A549 (cell line): ENCODE measurements at regions not wholly inside any gene's neighbourhood (a gene's known extent, or its start where the extent isn't known, plus 50 kb on each side); places are given as distances from the start of the nearest gene placed in this dataset.

Experiments
- ATAC-seq, 2 experiments: fragments of 200-7000 bp in 1 of 2; fragments of >200 bp in 1 of 2; cut with Nextera tagmentation in 1 of 2; cut with Tn5 transposase in 1 of 2; 3 replicates each; pipeline versions ENCODE4 v1.8.0 to v1.9.1; 2018 to 2020; ENCODE audit warnings: mild to moderate bottlenecking in 1 of 2, moderate library complexity in 1 of 2
- CTCF ChIA-PET: fragments of 300-600 bp; sonication (Branson Sonifier 250); formaldehyde crosslinking; extraction: SDS; loops from one replicate; lab custom pipeline; 2021; ENCODE audit warnings: antibody characterized with exemption, inconsistent platforms; lab: Yijun Ruan, JAX
- POLR2A ChIA-PET: fragments of 350-600 bp; formaldehyde crosslinking; extraction: SDS; loops from one replicate; lab custom pipeline; 2021; ENCODE audit warnings: antibody characterized with exemption, inconsistent platforms; lab: Yijun Ruan, JAX
- DNase-seq, 2 experiments: peaks; one replicate each; pipeline versions ENCODE4 v3.0.0 to v3.0.0-alpha.2; 2011 to 2016; ENCODE audit warnings: low read depth in 1 of 2, low spot score in 1 of 2
- FAIRE-seq: peaks from 2 replicates; lab custom pipeline; 2011; peaks lifted over from hg19 to GRCh38; lab: Jason Lieb, UNC
- H3K27ac ChIP-seq, 2 experiments: fragments of >200 bp; sonication (Bioruptor Twin); formaldehyde crosslinking; 3 replicates each; pipeline ENCODE4 v1.5.1; 2016 to 2017
- H3K4me1 ChIP-seq: fragments of >200 bp; sonication (Bioruptor Twin); formaldehyde crosslinking; 3 replicates; pipeline ENCODE4 v1.6.1; 2016
- H3K4me2 ChIP-seq: fragments of >200 bp; sonication (Bioruptor Twin); formaldehyde crosslinking; 3 replicates; pipeline ENCODE4 v1.6.1; 2016
- H3K4me3 ChIP-seq: fragments of >200 bp; sonication (Bioruptor Twin); formaldehyde crosslinking; 3 replicates; pipeline ENCODE4 v1.5.1; 2016
- H3K9me3 ChIP-seq: fragments of >200 bp; sonication (Bioruptor Twin); formaldehyde crosslinking; 3 replicates; pipeline ENCODE4 v1.6.1; 2016
- CEBPB ChIP-seq, 2 experiments: fragments of >200 bp in 1 of 2; sonication (Bioruptor Twin) in 1 of 2; formaldehyde crosslinking in 1 of 2; IDR thresholded peaks; 2 replicates each; pipeline ENCODE4 v1.6.1; 2012 to 2016
- EHF ChIP-seq: fragments of 250-450 bp; sonication (Bioruptor Pico); IDR thresholded peaks from 2 replicates; pipeline ENCODE4 v1.5.0; 2020; ENCODE audit warnings: mild to moderate bottlenecking
- FOSB ChIP-seq: fragments of 250-450 bp; sonication (Bioruptor Pico); IDR thresholded peaks from 2 replicates; pipeline ENCODE4 v1.5.0; 2020; ENCODE audit warnings: mild to moderate bottlenecking, moderate library complexity
- FOSL2 ChIP-seq, 2 experiments: fragments of 450-650 bp in 1 of 2; fragments of >200 bp in 1 of 2; sonication (Bioruptor Twin) in 1 of 2; formaldehyde crosslinking; IDR thresholded peaks; 2 replicates each; pipeline versions ENCODE4 v1.5.0 to v1.6.1; 2016 to 2020; ENCODE audit warnings: mild to moderate bottlenecking in 1 of 2, moderate library complexity in 1 of 2
- HDAC2 ChIP-seq: fragments of 200-600 bp; sonication (generic); IDR thresholded peaks from 2 replicates; pipeline ENCODE4 v1.6.1; 2016
- HOXB5 ChIP-seq: fragments of 250-450 bp; sonication (Bioruptor Pico); IDR thresholded peaks from 2 replicates; pipeline ENCODE4 v1.5.0; 2020; ENCODE audit warnings: mild to moderate bottlenecking, moderate library complexity
- MYC ChIP-seq: IDR thresholded peaks from 2 replicates; pipeline ENCODE4 v1.6.1; 2012; ENCODE audit warnings: mild to moderate bottlenecking, inconsistent platforms, low read length, improper control_type of control experiment, borderline replicate concordance
- NR3C1 ChIP-seq: fragments of >200 bp; sonication (Bioruptor Twin); formaldehyde crosslinking; IDR thresholded peaks from 3 replicates; pipeline ENCODE4 v1.6.1; 2017
- PBX3 ChIP-seq: IDR thresholded peaks from 2 replicates; pipeline ENCODE4 v1.6.1; 2012
- REST ChIP-seq: fragments of 200-600 bp; sonication (generic); IDR thresholded peaks from 2 replicates; pipeline ENCODE4 v1.6.1; 2016; ENCODE audit warnings: antibody characterized with exemption, mild to moderate bottlenecking, moderate library complexity
- TP53 ChIP-seq: fragments of 250-450 bp; sonication (Bioruptor Pico); IDR thresholded peaks from 2 replicates; pipeline ENCODE4 v1.5.0; 2021; ENCODE audit warnings: mild to moderate bottlenecking, moderate library complexity
- ZC3H11A ChIP-seq: fragments of 450-650 bp; IDR thresholded peaks from 2 replicates; pipeline ENCODE4 v1.6.1; 2014; ENCODE audit warnings: antibody characterized with exemption, mild to moderate bottlenecking
- ZNF302 ChIP-seq: fragments of 250-450 bp; sonication (Bioruptor Pico); IDR thresholded peaks from 2 replicates; pipeline ENCODE4 v1.9.0; 2021; ENCODE audit warnings: inconsistent platforms, mild to moderate bottlenecking, moderate library complexity
- WGBS: methylation state at CpG from one replicate; pipeline ENCODE4 v1.1.6; 2017; ENCODE audit errors: missing lambda C conversion rate; 5-methylcytosine and 5-hydroxymethylcytosine counted together
- TF ChIP-seq, protein P1 (sequence below): fragments of 450-650 bp; IDR thresholded peaks from 2 replicates; pipeline ENCODE4 v1.6.1; 2014; ENCODE audit warnings: antibody characterized with exemption
- TF ChIP-seq, protein P2 (sequence below): IDR thresholded peaks from 2 replicates; pipeline ENCODE4 v1.6.1; 2012
- TF ChIP-seq, protein P3 (sequence below): IDR thresholded peaks from 2 replicates; pipeline ENCODE4 v1.6.1; 2012; ENCODE audit warnings: low read depth, borderline replicate concordance

GRCh38 chr9:24820196-24820595 lies 274.5 kb upstream of the IZUMO3 start (continued):
- TF ChIP-seq REST (no peak), NR3C1 (no peak), FOSL2 (IDR thresholded peaks at IDR 0.05) (no peak), FOSL2 (CRISPR knock-in tag; IDR thresholded peaks at IDR 0.05) (no peak), ZNF302 (CRISPR knock-in tag) (no peak), ZC3H11A (no peak), MYC (no peak)
- TF ChIP-seq, protein P1, sequence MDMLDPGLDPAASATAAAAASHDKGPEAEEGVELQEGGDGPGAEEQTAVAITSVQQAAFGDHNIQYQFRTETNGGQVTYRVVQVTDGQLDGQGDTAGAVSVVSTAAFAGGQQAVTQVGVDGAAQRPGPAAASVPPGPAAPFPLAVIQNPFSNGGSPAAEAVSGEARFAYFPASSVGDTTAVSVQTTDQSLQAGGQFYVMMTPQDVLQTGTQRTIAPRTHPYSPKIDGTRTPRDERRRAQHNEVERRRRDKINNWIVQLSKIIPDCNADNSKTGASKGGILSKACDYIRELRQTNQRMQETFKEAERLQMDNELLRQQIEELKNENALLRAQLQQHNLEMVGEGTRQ: no peak
- TF ChIP-seq, all 56 proteins: peak for 0

GRCh38 chr9:24817756-24818155 lies 272.1 kb upstream of the IZUMO3 start:
- no peak for FAIRE-seq
- POLR2A ChIA-PET: no interaction called here

DNA sequence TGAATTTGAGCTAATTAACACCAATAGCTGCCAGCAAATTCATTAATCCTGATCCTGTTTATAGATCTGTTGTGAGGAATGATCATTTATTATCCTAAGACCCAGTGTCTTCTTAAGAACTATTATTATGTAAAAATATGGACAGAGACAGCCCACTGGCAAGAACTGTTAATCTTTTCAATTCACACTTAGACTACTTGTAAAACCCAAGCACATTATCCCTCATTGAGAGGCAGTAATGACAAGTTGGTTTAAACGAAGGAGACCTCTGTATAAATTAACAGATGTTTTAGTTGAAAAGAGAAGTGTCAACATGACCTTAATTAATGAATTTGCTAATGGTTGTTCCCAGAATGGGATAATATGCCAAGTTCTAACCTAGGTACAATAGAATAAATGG lies 270.3 kb upstream of the IZUMO3 start:
- no peaks in the 10 kb centered on the region for H3K9me3 ChIP-seq
- ATAC-seq (no peak), DNase-seq (no peak), FAIRE-seq (no peak)
- ChIA-PET POLR2A (no interaction called here), CTCF (no interaction called here)
- H3K4me3 ChIP-seq: no peak overlapping the region
- no peaks in the 10 kb centered on the region for H3K4me1 ChIP-seq
- no peak overlapping the region for H3K4me2 ChIP-seq
- H3K27ac ChIP-seq: no peak overlapping the region
- TF ChIP-seq EHF (CRISPR knock-in tag): no peak
- WGBS: 3% methylated on average over 1 of the region's 1 CpG

More at GRCh38 chr9:24817756-24818155, 272.1 kb upstream of the IZUMO3 start:
- no peak for ATAC-seq
- Histone ChIP-seq H3K4me2 (no peak overlapping the region), H3K27ac (no peak overlapping the region), H3K9me3 (no peaks in the 10 kb centered on the region), H3K4me1 (no peaks in the 10 kb centered on the region), H3K4me3 (no peak overlapping the region)
- no peak for DNase-seq
- CTCF ChIA-PET: no interaction called here
- 0% methylated on average over 2 of the region's 2 CpGs for WGBS
- TF ChIP-seq TP53 (CRISPR knock-in tag) (no peak), CEBPB (IDR thresholded peaks at IDR 0.05) (no peak), HOXB5 (no peak), FOSB (CRISPR knock-in tag) (no peak), ZC3H11A (no peak), MYC (no peak), PBX3 (no peak), HDAC2 (no peak), ZNF302 (CRISPR knock-in tag) (no peak)
- TF ChIP-seq, protein P2, sequence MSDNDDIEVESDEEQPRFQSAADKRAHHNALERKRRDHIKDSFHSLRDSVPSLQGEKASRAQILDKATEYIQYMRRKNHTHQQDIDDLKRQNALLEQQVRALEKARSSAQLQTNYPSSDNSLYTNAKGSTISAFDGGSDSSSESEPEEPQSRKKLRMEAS: no peak
- TF ChIP-seq, protein P3, sequence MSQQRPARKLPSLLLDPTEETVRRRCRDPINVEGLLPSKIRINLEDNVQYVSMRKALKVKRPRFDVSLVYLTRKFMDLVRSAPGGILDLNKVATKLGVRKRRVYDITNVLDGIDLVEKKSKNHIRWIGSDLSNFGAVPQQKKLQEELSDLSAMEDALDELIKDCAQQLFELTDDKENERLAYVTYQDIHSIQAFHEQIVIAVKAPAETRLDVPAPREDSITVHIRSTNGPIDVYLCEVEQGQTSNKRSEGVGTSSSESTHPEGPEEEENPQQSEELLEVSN: no peak
